ENCODE measurements at regions not wholly inside any gene's neighbourhood (a gene's known extent, or its start where the extent isn't known, plus 50 kb on each side); places are given as distances from the start of the nearest gene placed in this dataset.

DNA sequence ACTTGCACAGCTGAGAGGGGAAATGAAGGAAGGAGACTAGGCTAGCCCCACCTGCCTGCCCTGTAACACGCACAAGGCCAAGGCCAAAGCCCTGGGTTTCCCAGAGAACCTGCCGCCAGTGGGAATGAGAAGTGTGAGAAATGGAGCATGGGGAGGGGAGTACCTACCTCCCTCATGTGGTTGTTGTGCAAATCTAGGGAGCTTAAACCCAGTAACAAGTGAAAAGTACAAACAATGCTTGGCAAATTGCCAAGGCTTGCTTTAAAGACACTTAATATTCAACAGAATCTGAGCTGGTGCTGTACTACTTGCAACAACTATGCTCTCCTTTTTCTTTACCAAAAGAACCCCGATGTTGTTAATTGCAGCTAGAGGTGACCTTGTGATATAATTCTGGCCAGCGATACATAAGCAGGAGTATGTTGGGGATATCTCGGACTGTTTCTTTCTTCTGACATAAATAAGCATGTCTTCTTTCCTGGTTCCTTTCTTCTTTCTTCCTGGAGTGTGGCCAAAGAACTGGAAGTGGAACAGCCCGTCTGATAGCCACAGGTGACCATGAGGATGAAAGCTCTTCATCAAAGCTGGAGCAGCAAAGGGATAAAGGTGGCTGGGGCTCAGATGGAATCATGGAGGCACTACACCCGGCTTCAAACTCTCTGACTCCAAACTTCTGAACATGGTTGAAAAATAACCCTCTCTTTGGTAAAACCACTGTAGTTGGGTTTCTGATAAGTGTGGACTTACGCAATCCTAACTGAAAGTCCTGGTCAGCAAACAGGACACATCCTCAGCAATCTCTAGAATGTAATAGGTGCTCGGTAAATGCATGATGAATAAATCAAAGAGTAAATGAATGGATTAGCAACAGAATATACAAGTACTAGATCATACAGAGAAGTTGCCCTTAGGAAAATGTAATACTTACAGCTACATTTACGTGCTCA is 207.9 kb downstream of the NUAK1 start:
- DNase-seq (ENCODE audit: low spot score) = no peak

DNA sequence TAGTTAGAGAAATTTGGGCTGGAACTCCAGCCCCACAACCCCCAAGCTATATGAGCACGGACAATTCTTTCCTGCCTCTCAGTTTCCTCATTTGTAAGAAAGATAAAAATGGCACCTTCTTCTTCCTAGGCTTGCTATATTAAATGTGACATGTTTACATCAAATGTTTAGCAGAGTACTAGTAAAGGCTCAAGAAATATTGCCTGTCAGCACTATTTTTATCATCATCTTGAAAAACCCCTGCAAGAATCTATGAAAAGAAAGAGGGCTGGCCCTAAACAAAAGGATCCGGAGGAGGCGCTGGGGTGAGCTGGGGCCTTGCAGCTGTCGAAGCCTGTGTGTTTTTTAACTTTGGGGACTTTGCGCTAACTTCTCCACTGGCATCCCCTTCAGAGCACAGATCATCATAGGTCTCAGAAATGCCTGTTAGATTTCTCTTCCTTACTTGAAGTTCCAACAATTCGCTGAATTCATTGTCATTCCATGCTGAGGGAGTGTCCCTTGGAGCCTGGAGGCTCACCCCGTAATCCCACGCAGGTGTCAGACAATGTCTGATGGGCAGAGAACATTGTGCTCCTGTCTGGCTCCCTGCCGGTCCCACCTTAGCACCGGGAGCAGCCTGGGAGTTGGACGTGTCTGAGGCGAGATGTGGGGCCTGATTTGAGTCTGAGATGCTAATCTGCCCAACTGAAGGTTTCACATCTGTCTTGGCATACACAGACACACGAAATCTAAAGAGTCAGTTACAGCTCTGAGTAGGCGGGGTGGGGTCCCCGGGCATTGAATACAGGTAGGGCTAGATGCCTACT is 206.8 kb downstream of the NUAK1 start:
- no peak for DNase-seq (ENCODE audit: low spot score)

DNA sequence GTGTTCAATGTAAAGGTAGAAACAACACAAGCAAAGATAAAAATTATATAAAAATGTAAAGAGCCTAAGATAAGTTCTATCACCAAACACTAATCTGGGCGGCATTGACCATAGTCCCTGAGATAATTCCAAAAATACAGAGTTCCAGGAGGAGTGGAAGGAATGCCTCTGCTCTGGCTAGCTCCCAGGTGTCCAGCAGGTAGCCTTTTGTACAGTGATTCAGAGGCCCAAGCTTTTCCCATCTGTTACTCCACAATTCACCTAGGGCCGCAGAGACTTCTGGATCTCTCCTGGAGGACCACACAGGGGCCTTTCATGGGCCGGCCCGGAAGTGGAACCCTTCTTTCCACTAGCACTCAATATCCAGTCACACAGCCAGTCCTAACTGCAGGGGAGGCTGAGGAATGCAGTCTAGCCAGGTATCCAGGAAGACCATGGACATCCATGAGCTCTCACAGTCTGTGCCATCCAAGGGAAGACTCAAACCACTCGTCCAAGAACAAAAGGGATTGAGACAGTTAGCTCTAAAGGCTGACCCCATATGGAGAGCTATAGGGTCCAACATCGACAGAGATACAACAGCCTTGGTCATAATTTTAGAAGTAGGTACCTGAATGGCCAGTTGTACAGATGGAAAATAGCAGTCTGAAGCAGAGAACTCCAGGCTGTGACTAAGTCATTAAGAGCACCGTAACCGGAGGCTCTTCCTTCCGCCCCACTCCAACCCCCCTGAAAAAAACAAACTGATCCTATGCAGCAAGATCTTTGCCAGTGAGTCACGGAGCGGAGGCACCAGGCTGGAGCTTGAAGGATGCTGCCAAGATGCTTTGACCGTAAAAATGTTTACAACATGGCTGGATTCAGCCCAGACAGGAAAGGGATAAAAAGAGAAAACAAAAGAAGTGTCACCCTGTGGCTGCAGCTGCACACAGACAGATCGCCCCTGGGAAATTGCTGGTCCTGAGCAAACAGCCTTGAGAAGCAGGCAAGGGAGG is 204.8 kb downstream of the NUAK1 start:
- DNase-seq (ENCODE audit: low spot score) = peak; percentile 56

DNA sequence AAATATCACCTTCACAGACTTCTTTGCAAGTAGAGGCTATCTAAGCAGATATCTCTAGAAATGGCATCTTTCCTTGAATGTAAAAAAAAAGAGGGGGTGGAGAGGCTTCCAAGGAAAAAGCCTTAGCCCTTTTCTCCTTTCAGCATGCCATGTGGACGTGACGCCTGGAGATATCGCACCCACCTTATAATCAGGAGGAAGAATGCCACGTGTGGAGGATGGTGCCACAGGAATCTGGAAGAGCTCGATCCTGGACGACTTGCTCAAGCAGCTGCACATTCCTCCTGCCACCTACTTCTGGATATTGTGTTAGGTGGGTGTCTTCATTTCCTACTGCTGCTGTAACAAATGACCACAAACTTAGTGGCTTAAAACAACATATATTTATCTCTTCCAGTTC is 203.6 kb downstream of the NUAK1 start:
- no peak for DNase-seq (ENCODE audit: low spot score)

DNA sequence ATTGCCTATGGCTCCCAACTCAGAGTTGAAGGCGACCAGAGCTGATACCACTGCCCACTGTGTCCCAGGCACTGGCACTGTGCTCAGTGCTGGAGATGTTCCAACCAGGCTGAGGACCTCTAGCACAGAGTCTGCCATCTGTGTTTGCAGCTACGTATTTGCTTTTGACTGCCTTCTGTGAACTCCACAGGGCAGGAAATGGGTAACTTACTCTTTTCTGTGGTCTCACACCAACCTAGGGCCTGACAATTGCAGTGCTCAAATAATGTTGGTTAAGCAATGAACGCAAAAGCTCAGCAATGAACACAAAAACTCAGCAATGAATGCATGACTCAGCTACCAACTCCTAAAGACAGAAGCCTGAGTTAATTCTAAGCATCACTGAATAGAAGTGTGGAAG is 202.8 kb downstream of the NUAK1 start:
- DNase-seq (ENCODE audit: low spot score) = no peak

DNA sequence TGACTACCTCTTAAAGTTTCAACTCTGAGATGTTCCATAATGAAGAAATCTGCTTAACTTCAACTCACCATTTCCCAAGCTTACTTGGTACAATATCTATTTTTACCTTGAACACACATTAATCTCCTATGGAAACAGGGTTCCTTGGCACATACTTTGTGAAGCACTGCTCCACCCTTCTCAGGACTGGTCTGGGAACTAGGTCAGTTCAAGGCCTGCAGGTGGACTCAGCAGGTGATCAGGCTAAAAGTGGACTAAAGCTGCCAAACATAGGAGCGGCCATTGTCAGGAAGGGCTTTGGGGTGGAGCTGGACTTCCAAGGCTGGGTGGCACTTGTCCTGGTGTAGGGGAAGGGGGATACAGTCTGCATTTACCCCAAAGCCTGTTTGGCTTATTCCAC is 202.3 kb downstream of the NUAK1 start:
- no peak for DNase-seq (ENCODE audit: low spot score)

DNA sequence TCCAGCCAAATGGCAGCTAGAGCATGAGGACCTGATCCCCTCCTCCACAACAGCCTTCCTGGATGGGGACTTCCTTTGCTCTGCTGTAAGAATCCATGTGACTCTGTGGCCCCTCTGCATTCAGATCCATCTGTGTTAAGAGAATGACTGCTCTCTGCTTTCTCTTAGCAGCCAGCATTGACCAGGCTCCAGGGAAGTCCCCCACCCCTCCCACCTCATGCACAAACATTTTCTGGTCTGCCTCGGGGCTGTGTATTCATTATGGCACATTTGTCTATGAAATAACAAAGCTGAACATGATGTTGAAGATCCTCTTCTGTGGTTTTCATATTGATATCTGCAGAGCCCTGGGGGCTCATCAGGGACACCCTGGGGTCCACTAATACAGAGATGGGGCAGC is 201.7 kb downstream of the NUAK1 start:
- DNase-seq (ENCODE audit: low spot score) = no peak

DNA sequence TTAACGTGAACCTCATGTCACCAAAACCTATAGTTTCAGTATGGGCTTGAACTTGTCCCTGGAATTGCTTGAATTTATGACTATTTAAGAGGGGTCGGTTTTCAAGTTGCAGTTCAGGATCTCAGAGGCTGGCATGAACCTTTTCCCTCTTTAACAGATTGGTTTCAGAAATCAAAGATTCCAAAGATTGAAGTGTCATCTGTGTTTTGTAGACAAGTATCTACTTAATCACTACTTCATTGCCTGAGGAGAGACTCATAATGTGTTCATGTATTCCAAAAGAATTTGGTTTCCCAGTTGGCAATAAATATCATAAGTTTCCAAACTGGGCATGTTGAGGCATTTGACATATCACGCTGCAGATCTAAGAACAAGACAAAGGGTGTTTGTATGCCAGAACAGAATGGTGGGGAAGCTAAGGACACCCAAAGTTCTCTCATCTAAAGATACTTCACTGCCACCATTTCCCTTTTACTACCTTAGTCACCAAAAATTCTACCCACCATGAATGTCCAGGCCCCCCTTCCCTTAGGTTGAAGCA is 199.5 kb downstream of the NUAK1 start:
- DNase-seq (ENCODE audit: low spot score) = no peak

DNA sequence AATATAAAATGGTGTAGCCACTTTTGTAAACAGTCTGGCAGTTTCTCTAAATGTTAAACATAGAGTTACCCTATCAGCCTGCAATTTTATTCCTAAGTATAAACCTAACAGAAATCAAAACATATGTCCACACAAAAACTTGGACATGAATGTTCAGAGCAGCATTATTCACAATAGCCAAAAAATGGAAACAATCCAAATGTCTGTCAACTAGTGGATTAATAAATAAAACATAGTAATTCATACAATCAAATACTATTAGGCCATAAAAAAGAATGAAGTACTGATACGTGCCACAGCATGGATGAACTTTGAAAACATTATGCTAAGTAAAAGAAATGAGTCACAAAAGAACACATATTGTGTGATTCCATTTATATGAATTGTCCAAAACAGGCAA is 196.5 kb downstream of the NUAK1 start:
- no peak for DNase-seq (ENCODE audit: low spot score)

DNA sequence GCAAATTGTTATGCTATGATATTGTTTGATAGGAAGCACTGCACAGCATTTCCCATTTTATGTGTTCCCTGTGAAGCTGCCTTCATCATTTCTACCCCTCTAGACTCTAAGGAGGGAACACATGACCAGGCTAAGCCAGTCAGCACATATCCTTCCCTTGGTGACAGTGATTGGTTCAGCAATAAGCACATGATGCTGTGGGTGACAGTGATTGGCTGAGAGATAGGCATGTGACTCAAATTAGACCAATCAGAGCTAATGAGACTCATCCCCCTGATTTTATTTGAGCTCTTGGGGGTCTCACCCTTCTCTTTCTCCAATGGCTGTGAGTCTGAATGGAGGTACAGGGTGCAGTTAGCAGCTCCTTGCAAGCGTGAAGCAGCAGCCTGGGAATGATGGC is 195.2 kb downstream of the NUAK1 start:
- no peak for DNase-seq (ENCODE audit: low spot score)

DNA sequence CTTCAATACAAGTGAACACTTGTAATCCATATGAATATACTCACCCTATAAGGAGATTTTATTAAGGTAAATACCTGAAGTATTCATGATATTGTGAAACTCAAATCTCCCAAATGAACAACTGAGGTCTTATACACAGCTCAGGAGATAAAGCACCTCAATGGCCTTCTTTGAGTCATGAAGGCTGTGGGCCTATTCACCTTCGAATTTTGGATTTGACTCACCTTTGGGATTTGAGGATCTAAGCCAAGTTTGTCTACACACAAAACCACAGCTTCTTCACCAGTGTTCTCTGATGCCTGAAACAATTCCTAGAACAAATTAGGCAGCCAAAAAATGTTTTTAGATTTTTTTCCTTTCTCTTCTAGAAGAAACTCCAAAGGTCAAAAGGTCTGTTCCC is 194.1 kb downstream of the NUAK1 start:
- no peak for DNase-seq (ENCODE audit: low spot score)

DNA sequence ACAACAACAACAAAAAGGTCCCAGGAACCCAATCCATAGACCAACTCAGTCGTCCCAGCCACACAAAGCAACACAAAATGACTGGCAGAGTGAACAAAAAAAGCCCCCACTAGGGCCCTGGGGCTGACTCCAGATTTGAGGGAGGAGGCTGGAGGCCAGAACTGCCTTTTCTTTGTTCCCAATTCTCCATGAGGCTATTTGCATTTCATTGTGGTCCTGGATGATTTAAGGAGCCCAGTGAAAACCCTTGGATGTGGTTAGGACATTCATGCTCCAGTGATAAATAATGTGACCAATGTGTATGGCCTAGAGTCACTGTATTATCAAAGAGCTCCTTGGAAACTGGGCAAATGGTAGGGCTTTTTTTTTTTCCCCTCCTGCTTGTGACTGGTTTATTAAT is 192.9 kb downstream of the NUAK1 start:
- DNase-seq (ENCODE audit: low spot score) = peak; percentile 16

DNA sequence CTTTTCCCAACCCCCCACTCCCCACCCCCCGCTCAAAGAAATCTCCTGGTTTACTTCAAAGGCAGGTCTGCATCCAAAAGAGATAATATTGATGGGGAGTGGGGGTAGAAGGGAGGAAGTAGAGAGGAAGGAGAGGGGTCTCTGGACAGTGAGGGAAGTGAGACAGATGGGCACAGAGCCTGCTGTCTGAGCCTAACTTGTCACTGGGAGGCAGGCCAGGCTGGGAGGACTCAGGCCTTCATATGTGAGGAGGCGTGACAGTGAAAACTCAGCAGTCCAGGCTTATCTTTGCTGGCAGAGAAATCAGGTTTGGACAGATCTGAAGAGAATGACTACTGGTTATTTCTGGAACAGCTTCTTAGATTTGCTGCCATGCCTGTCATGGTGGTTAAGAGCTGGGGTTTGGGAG is 192.3 kb downstream of the NUAK1 start:
- no peak for DNase-seq (ENCODE audit: low spot score)

DNA sequence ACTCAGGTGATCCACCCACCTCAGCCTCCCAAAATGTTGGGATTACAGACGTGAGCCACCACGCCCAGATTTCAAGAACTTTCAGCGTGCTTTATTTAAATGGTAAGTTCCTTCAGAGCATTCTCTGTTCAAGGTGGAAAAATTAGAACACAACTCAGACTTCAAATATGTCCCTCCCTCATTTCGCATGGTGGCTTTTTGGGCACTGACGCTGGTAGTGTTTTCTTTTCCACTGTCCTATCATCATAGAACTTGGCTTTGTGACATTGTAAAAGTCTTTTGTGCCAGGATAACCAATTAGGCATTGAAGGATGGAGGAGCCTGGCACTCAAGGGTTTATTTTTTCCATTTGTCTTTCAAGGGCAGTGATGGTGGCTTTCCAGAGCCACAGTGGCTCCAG is 190.8 kb downstream of the NUAK1 start:
- DNase-seq (ENCODE audit: low spot score) = no peak

DNA sequence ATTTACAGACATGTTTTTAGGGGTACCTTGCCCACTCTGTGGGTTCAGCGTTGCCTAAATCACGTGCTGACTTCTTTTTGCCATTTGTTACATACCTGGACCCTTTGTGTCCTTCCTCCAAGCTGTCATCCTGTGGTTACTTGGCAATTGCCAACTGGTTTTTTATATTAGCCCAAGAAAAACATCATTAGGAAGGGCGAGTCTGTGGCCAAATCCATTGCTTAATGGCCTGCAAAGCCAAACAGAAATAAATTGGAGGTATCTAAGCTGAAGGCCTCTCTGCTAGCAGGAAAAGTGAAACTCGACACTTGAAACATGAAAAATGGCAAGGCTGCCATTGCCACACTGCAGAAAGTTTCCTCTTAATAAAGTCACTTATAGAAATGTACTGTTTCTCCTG is 190.4 kb downstream of the NUAK1 start:
- DNase-seq (ENCODE audit: low spot score) = no peak

DNA sequence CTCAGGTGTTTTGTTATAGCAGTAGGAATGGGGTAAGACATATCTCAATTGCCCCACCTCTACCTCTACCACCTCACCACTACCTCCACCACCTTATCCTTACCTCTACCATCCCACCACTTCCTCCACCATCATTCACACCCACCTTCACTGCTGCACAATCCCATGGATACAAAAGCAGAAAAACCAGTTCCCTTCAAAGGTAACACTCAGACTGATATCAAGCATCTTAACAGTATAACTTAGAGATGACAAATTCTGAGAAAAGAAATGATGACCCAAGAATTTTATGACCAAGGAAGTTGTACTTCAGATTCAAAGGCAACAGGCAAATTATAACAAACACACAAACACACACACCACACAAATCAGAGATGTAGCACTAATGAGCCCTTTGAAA is 189.4 kb downstream of the NUAK1 start:
- no peak for DNase-seq (ENCODE audit: low spot score)

DNA sequence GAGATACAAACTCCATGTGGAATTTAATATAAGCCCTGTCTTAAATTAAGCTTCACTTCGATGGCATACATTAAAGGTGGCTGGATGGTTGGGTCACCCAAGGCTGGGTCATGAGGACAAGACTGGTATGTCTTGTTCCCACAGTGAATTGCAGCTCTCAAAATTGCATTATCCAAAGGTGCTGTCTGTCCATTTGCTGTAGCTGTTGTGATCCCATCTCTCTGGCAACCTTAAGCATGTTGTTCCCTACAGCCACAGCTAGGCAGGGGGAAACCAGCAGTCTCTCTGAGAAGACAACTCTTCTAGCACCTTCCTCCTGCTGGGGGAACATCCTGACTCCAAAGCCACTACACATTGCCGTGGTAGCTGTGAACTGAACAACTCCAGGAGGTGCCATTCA is 187.0 kb downstream of the NUAK1 start:
- no peak for DNase-seq (ENCODE audit: low spot score)

DNA sequence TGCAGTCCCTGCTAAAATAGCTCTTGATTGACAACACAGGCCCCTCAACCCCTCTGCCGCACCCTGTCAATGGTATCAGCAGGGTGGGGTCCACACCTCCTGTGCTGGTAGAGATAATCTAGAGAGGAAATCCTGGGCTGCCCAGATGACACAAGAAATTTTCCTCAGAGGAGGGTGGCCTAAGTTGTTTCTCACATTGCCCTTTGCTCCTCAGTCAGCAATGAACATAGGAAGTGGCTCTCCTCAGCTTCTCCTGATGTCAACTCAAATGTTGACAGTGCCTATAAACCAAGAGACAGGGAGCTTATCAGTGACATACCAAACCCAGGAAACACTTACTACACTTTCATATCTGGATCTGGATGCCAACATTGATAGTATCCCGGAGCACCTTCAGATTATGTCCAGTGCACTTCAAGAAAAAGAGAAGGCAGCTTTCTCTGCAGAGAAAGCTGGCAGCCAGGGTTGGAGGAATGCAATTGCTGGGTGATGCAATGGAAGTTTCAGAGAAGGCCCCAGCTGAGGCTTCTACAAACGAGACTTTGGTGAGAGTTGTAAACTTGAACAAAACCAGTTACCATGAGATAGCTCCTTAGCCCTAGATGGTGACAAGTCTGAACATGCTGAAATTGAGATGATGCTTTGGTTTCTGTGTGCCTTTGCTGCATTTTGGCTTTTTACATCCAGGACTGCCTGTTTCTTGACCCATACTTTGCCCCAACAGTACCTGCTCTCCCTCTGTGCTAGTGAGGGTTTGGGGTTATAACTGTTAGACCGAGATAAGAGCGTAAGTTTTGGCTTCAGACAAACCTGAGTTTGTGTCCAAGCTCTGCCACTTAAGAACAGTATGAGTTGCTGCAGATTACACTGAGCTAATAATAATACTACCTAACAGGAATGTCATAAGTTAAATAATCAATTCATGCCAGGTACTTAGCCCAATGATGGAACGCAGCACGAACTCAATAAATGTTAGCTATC is 183.5 kb downstream of the NUAK1 start:
- DNase-seq (ENCODE audit: low spot score) = no peak

DNA sequence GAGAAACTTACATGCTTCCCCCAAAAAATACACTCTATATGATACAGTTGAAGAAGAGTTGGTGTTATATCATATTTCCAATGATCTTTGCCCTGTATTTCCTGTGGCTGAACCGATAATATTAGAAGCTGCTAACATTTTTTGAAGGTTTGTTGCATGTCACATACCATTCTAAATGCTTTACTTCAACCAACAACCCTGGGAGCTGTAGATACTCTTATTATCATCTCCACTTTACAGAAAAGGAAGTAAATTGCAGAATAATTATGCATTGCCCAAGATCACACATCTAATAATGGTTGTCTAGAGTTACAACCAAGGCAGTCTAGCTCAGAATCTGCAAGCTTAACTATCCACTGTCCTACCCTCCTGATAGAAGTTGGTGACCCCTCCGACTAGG is 182.8 kb downstream of the NUAK1 start:
- no peak for DNase-seq (ENCODE audit: low spot score)

DNA sequence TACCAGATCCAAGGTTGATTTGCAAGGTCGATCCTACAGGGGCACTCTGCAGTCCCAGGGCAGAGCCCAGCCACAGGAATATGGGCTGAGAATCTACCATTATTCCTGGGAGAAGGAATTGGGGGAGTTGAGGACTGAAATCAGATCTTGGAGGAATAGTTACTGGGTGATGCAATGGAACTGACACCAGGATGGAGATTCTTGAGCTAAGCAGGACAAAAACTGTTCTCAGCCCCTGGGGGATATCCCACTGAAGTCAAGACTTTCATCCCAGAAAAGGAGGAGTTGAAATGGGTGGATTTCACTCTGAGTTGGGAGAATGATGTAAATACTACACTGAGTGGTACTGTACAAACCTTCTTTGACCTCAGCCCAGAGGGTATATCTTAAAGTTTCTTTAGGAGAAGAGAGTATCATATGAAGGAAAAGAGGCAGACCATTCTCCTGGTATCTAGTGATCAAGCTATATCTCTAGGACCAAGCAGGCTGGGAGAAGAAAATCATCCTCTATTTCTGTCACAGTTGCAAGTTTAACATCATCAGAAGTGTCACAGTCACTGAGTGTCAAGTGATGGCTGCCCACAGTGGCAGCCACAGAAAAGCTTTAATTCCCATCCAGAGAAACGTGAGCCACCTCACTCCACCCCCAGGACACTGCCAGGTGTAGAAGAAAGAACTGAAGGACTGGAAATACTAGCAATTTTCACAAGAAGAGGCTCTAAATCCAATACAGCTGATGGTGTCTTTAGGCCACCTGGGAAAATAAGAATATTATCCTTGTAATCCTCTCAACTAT is 181.9 kb downstream of the NUAK1 start:
- no peak for DNase-seq (ENCODE audit: low spot score)
